NT2/D1 (cell line): ENCODE measurements at regions not wholly inside any gene's neighbourhood (a gene's known extent, or its start where the extent isn't known, plus 50 kb on each side); places are given as distances from the start of the nearest gene placed in this dataset.
"Not testable (repeated sequence)": the region's sequence is repeated elsewhere in the genome, so short reads cannot be mapped to it uniquely, and the experiment has no call there.

Source experiments
- DNase-seq: peaks from one replicate; pipeline ENCODE4 v3.0.0-alpha.2; 2011; ENCODE audit warnings: low read depth, low spot score
- H3K27me3 ChIP-seq: 2 replicates; pipeline ENCODE4 v1.6.0; 2011; ENCODE audit warnings: mild to moderate bottlenecking; ENCODE audit not compliant: insufficient read length, insufficient read depth
- H3K36me3 ChIP-seq: 2 replicates; pipeline ENCODE4 v1.6.1; 2011; ENCODE audit warnings: mild to moderate bottlenecking, low read length, mixed read lengths; ENCODE audit not compliant: insufficient read depth, insufficient read length
- H3K4me1 ChIP-seq: 2 replicates; pipeline ENCODE4 v1.5.1; 2011; ENCODE audit not compliant: insufficient read depth, insufficient read length
- H3K4me3 ChIP-seq: 2 replicates; pipeline ENCODE4 v1.5.1; 2011; ENCODE audit warnings: low read depth; ENCODE audit not compliant: insufficient read length
- H3K9ac ChIP-seq: 2 replicates; pipeline ENCODE4 v1.6.0; 2011; ENCODE audit warnings: low read depth; ENCODE audit not compliant: insufficient read length
- H3K9me3 ChIP-seq: 2 replicates; pipeline ENCODE4 v1.5.1; 2011; ENCODE audit warnings: mild to moderate bottlenecking, low read length; ENCODE audit not compliant: insufficient read depth
- SUZ12 ChIP-seq: IDR thresholded peaks from 2 replicates; pipeline ENCODE4 v1.6.1; 2011; ENCODE audit not compliant: insufficient read length, insufficient read depth; ENCODE audit errors: extremely low read depth
- YY1 ChIP-seq: IDR thresholded peaks from 2 replicates; pipeline ENCODE4 v1.6.1; 2011; ENCODE audit not compliant: insufficient read length, insufficient read depth
- ZNF274 ChIP-seq: IDR thresholded peaks from 2 replicates; pipeline ENCODE4 v1.6.1; 2011; ENCODE audit warnings: mild to moderate bottlenecking, low read depth, low read length

DNA sequence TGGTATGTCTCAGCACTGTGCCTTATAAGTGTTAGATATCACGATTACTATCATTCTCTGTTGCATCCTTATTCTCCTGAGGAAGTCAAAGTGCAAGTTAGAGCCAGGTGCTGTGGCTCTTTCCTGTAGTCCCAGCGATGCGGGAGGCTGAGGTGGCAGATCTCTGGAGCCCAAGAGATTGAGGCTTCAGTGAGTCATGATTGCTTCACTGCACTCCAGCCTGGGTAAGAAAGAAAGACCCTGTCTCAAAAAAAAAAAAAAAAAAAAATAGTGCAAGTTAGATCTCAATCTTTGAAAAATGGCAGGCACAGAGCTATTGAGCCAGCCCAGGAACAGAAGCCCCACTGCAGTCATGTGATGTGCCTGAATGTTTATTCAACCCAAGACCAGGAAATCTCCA, 147.8 kb upstream of the POGK start:
- H3K27me3 ChIP-seq: no peaks in the 10 kb centered on the region
- no peak overlapping the region for H3K9ac ChIP-seq
- H3K4me3 ChIP-seq: no peak overlapping the region
- no peak for DNase-seq
- TF ChIP-seq YY1 (no peak), ZNF274 (no peak), SUZ12 (no peak)
- H3K4me1 ChIP-seq: no peaks in the 10 kb centered on the region
- H3K9me3 ChIP-seq: no peaks in the 10 kb centered on the region
- H3K36me3 ChIP-seq: no peaks in the 10 kb centered on the region

DNA sequence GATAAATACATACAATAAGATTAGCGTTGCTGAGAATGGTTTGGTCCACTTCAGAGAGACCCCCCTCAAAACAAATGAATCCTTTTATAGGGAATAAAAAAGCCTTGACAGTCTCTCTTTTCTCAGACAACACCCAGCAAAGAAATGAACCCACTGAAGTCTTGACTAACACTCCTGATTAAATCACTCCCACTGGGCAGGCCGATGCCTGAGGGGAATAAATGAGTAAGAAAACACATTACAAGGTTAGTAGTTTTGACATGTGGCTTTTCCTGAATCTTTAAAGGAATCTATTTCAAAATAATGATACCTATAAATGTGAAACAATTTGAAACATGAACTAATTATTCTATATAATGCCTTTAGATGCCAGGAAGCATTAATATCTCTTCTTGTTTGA, 146.9 kb upstream of the POGK start:
- Histone ChIP-seq H3K4me3 (no peak overlapping the region), H3K27me3 (no peaks in the 10 kb centered on the region), H3K4me1 (no peaks in the 10 kb centered on the region), H3K9me3 (no peaks in the 10 kb centered on the region), H3K9ac (no peak overlapping the region), H3K36me3 (no peaks in the 10 kb centered on the region)
- no peak for DNase-seq
- TF ChIP-seq ZNF274 (no peak), YY1 (no peak), SUZ12 (no peak)

DNA sequence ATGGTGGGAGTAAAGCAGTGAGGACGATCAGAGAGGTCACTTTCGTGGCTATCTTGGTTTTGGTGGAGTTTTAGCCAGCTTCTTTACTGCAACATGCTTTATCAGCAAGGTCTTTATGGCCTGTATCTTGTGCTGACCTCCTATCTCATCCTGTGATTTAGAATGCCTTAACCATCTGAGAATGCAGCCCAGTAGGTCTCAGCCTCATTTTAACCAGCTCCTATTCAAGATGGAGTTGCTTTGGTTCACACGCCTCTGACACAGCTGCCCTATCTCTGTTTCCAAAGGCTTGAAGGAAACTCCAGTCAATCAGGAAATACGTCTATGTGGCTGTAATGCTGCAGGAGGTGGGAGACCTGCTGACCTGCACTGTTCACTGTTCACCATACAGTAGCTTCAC, 146.1 kb upstream of the POGK start:
- H3K27me3 ChIP-seq: no peaks in the 10 kb centered on the region
- H3K9me3 ChIP-seq: no peaks in the 10 kb centered on the region
- H3K9ac ChIP-seq: no peak overlapping the region
- H3K36me3 ChIP-seq: no peaks in the 10 kb centered on the region
- no peak overlapping the region for H3K4me3 ChIP-seq
- no peaks in the 10 kb centered on the region for H3K4me1 ChIP-seq
- TF ChIP-seq ZNF274: no peak
- no peak for TF ChIP-seq SUZ12
- TF ChIP-seq YY1: no peak
- DNase-seq: no peak

DNA sequence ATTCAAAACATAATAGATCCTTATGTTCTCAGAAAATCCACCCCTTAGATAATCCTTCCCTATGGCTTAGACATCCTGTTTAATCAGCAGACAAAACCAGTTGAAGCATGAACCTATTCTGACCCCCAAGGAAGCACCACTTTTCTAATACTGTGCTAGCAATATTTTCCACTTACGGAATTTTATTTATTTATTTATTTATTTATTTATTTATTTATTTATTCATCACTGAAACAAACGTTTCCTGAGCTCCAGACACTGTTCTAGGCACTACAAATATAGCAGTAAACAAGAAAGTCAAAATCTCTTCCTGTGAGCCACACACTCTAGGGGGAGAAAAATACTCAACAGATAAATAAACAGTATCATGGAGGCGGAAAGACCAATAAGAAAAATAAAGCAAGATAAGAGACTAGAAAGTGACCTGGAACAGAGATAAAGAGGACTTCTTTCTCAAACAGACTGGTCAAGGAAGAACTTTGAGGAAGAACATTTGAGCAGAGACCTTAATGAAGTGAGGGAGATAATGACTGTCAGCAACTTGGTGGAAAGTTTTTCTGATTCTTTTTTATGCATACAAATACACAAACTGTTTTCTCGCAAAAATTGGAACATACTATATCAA, 145.5 kb upstream of the POGK start:
- H3K4me1 ChIP-seq: no peaks in the 10 kb centered on the region
- H3K9ac ChIP-seq: no peak overlapping the region
- H3K4me3 ChIP-seq: no peak overlapping the region
- no peaks in the 10 kb centered on the region for H3K36me3 ChIP-seq
- no peaks in the 10 kb centered on the region for H3K27me3 ChIP-seq
- no peak for DNase-seq
- TF ChIP-seq ZNF274: no peak
- TF ChIP-seq YY1: no peak
- TF ChIP-seq SUZ12: no peak
- H3K9me3 ChIP-seq: no peaks in the 10 kb centered on the region

DNA sequence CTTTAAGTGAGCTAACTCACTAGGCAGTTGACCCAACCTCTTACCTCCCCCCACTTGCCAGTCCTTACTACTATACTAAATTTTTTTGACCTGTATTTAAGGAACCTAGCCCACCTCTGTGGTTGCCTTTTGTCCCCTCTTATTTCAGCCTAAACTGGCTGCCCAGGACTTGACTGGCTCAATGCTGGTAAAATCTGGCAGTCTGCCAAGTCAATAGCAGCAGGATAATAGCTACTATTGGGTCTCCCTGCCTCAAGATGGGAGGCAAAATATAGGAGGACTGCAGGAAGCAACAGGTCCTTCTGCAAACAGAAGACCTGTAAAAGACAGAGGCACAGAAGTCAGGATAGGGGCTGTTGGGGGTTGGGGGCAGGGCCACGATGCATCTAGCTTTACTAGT, 144.2 kb upstream of the POGK start:
- no peak for DNase-seq

DNA sequence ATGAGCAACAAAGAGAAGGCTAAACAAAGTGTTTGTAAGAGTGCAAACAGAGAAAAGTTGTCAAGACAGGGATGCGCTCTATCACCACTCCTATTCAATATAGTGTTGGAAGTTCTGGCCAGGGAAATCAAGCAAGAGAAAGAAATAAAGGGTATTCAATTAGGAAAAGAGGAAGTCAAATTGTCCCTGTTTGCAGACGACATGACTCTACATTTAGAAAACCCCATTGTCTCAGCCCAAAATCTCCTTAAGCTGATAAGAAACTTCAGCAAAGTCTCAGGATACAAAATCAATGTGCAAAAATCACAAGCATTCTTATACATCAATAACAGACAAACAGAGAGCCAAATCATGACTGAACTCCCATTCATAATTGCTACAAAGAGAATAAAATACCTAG, 143.4 kb upstream of the POGK start:
- H3K27me3 ChIP-seq, H3K9ac ChIP-seq, DNase-seq, H3K4me3 ChIP-seq, H3K4me1 ChIP-seq, H3K36me3 ChIP-seq, H3K9me3 ChIP-seq: not testable (repeated sequence)

More for the DNA sequence above, 144.2 kb upstream of the POGK start:
- Histone ChIP-seq H3K36me3 (no peaks in the 10 kb centered on the region), H3K9me3 (no peaks in the 10 kb centered on the region), H3K27me3 (no peaks in the 10 kb centered on the region), H3K4me1 (no peaks in the 10 kb centered on the region), H3K4me3 (no peak overlapping the region), H3K9ac (no peak overlapping the region)
- TF ChIP-seq SUZ12 (no peak), ZNF274 (no peak), YY1 (no peak)

DNA sequence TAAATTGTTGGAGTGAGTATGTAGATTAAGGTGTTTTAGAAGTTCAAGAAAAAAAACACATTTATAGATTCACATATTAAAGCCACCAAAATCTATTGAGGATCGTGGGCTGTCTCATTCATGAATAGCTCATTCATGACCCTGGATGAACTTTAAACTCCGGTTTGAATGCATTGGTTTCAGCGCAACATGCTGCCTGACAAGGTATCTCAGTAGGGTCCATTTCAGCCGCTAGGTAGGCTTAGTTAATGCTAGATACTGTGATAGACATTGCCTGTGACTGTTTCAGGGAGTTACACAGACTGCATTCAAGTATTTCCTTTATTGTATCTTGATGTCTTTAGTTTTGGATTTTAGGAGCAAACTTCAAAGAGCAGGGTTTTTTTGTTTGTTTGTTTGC, 140.5 kb upstream of the POGK start:
- TF ChIP-seq ZNF274 (no peak), YY1 (no peak), SUZ12 (no peak)
- Histone ChIP-seq H3K27me3 (no peaks in the 10 kb centered on the region), H3K9me3 (no peaks in the 10 kb centered on the region), H3K36me3 (no peaks in the 10 kb centered on the region), H3K4me3 (no peak overlapping the region), H3K4me1 (no peaks in the 10 kb centered on the region), H3K9ac (no peak overlapping the region)
- DNase-seq: no peak

DNA sequence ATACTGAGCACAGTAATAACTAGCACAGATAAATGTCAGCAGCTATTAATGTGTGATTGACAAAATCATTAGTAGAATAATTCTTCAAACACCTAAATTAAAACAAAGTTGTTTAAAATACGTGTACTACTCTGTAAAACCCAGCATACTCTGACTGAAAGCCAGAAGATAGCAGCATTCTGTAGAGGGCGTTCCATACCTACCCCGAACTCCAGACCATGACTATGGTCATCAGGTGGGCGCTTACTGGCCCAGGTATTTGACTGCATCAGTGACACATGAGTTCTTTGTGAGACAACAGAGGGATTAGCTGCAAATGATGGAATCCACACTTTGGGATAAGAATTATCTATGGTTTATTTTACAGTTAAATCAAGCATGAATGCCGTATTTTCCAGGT, 139.7 kb upstream of the POGK start:
- no peaks in the 10 kb centered on the region for H3K4me1 ChIP-seq
- TF ChIP-seq YY1 (no peak), SUZ12 (no peak), ZNF274 (no peak)
- no peaks in the 10 kb centered on the region for H3K27me3 ChIP-seq
- no peak for DNase-seq
- no peak overlapping the region for H3K9ac ChIP-seq
- H3K4me3 ChIP-seq: no peak overlapping the region
- no peaks in the 10 kb centered on the region for H3K36me3 ChIP-seq
- no peaks in the 10 kb centered on the region for H3K9me3 ChIP-seq
